ENCODE measurements at regions not wholly inside any gene's neighbourhood (a gene's known extent, or its start where the extent isn't known, plus 50 kb on each side); places are given as distances from the start of the nearest gene placed in this dataset.

GRCh38 chr4:23717528-23718248 is 172.2 kb downstream of the PPARGC1A start:
- Histone ChIP-seq H3K4me3 (ENCODE audit: low read depth in 1 of 5, low read length in 5 of 5) (no peak overlapping the region), H3K9ac (ENCODE audit: low read length in 5 of 5) (no peak overlapping the region), H3K4me1 (ENCODE audit: control insufficient read depth in 5 of 5, insufficient read depth in 5 of 5, low read length in 5 of 5) (no peaks in the 10 kb centered on the region), H3K27ac (ENCODE audit: low read depth, low read length) (no peak overlapping the region), H3K36me3 (ENCODE audit: control insufficient read depth in 5 of 5, insufficient read depth in 5 of 5, low read length in 5 of 5) (no peaks in the 10 kb centered on the region), H3K9me3 (ENCODE audit: control insufficient read depth in 5 of 5, low read length in 5 of 5) (no peaks in the 10 kb centered on the region), H3K27me3 (ENCODE audit: control insufficient read depth in 5 of 5, insufficient read depth in 4 of 5, low read length in 5 of 5) (no peaks in the 10 kb centered on the region)

- Histone ChIP-seq H3K4me1 (ENCODE audit: control insufficient read depth in 5 of 5, insufficient read depth in 5 of 5, low read length in 5 of 5) (no peaks in the 10 kb centered on the region), H3K4me3 (ENCODE audit: low read depth in 1 of 5, low read length in 5 of 5) (no peak overlapping the region), H3K9me3 (ENCODE audit: control insufficient read depth in 5 of 5, low read length in 5 of 5) (no peaks in the 10 kb centered on the region), H3K27ac (ENCODE audit: low read depth, low read length) (no peak overlapping the region), H3K27me3 (ENCODE audit: control insufficient read depth in 5 of 5, insufficient read depth in 4 of 5, low read length in 5 of 5) (no peaks in the 10 kb centered on the region), H3K9ac (ENCODE audit: low read length in 5 of 5) (no peak overlapping the region), H3K36me3 (ENCODE audit: control insufficient read depth in 5 of 5, insufficient read depth in 5 of 5, low read length in 5 of 5) (no peaks in the 10 kb centered on the region)
These were observed 179.5 kb downstream of the PPARGC1A start for GRCh38 chr4:23710298-23710697.

GRCh38 chr4:23707652-23708026 is 182.2 kb downstream of the PPARGC1A start:
- Histone ChIP-seq H3K4me1 (ENCODE audit: control insufficient read depth in 5 of 5, insufficient read depth in 5 of 5, low read length in 5 of 5) (no peaks in the 10 kb centered on the region), H3K4me3 (ENCODE audit: low read depth in 1 of 5, low read length in 5 of 5) (no peak overlapping the region), H3K9ac (ENCODE audit: low read length in 5 of 5) (no peak overlapping the region), H3K9me3 (ENCODE audit: control insufficient read depth in 5 of 5, low read length in 5 of 5) (peaks cover 0 to 3% (median 0%) of the 10 kb centered on the region in 5 donors), H3K36me3 (ENCODE audit: control insufficient read depth in 5 of 5, insufficient read depth in 5 of 5, low read length in 5 of 5) (no peaks in the 10 kb centered on the region), H3K27me3 (ENCODE audit: control insufficient read depth in 5 of 5, insufficient read depth in 4 of 5, low read length in 5 of 5) (no peaks in the 10 kb centered on the region), H3K27ac (ENCODE audit: low read depth, low read length) (no peak overlapping the region)

- Histone ChIP-seq H3K36me3 (ENCODE audit: control insufficient read depth in 5 of 5, insufficient read depth in 5 of 5, low read length in 5 of 5) (no peaks in the 10 kb centered on the region), H3K4me3 (ENCODE audit: low read depth in 1 of 5, low read length in 5 of 5) (no peak overlapping the region), H3K27ac (ENCODE audit: low read depth, low read length) (no peak overlapping the region)
These were observed 182.7 kb downstream of the PPARGC1A start for GRCh38 chr4:23706972-23707651.

GRCh38 chr4:23700197-23700596 is 189.7 kb downstream of the PPARGC1A start:
- Histone ChIP-seq H3K4me1 (ENCODE audit: control insufficient read depth in 5 of 5, insufficient read depth in 5 of 5, low read length in 5 of 5) (no peaks in the 10 kb centered on the region), H3K9me3 (ENCODE audit: control insufficient read depth in 5 of 5, low read length in 5 of 5) (peaks cover 0 to 3% (median 0%) of the 10 kb centered on the region in 5 donors), H3K27ac (ENCODE audit: low read depth, low read length) (no peak overlapping the region), H3K36me3 (ENCODE audit: control insufficient read depth in 5 of 5, insufficient read depth in 5 of 5, low read length in 5 of 5) (no peaks in the 10 kb centered on the region), H3K9ac (ENCODE audit: low read length in 5 of 5) (no peak overlapping the region), H3K27me3 (ENCODE audit: control insufficient read depth in 5 of 5, insufficient read depth in 4 of 5, low read length in 5 of 5) (no peaks in the 10 kb centered on the region), H3K4me3 (ENCODE audit: low read depth in 1 of 5, low read length in 5 of 5) (no peak overlapping the region)

More at GRCh38 chr4:23706972-23707651, 182.7 kb downstream of the PPARGC1A start:
- Histone ChIP-seq H3K4me1 (ENCODE audit: control insufficient read depth in 5 of 5, insufficient read depth in 5 of 5, low read length in 5 of 5) (no peaks in the 10 kb centered on the region), H3K9me3 (ENCODE audit: control insufficient read depth in 5 of 5, low read length in 5 of 5) (peaks cover 0 to 3% (median 0%) of the 10 kb centered on the region in 5 donors), H3K27me3 (ENCODE audit: control insufficient read depth in 5 of 5, insufficient read depth in 4 of 5, low read length in 5 of 5) (no peaks in the 10 kb centered on the region), H3K9ac (ENCODE audit: low read length in 5 of 5) (no peak overlapping the region)

GRCh38 chr4:23697722-23698121 is 192.1 kb downstream of the PPARGC1A start:
- H3K9ac ChIP-seq (ENCODE audit: low read length in 5 of 5): no peak overlapping the region
- no peak overlapping the region for H3K4me3 ChIP-seq (ENCODE audit: low read depth in 1 of 5, low read length in 5 of 5)
- no peaks in the 10 kb centered on the region for H3K36me3 ChIP-seq (ENCODE audit: control insufficient read depth in 5 of 5, insufficient read depth in 5 of 5, low read length in 5 of 5)
- H3K27ac ChIP-seq (ENCODE audit: low read depth, low read length): no peak overlapping the region
- no peaks in the 10 kb centered on the region for H3K27me3 ChIP-seq (ENCODE audit: control insufficient read depth in 5 of 5, insufficient read depth in 4 of 5, low read length in 5 of 5)
- H3K4me1 ChIP-seq (ENCODE audit: control insufficient read depth in 5 of 5, insufficient read depth in 5 of 5, low read length in 5 of 5): no peaks in the 10 kb centered on the region
- H3K9me3 ChIP-seq (ENCODE audit: control insufficient read depth in 5 of 5, low read length in 5 of 5): no peaks in the 10 kb centered on the region

GRCh38 chr4:23697001-23697528 is 192.8 kb downstream of the PPARGC1A start:
- Histone ChIP-seq H3K9ac (ENCODE audit: low read length in 5 of 5) (no peak overlapping the region), H3K9me3 (ENCODE audit: control insufficient read depth in 5 of 5, low read length in 5 of 5) (no peaks in the 10 kb centered on the region), H3K36me3 (ENCODE audit: control insufficient read depth in 5 of 5, insufficient read depth in 5 of 5, low read length in 5 of 5) (no peaks in the 10 kb centered on the region), H3K4me1 (ENCODE audit: control insufficient read depth in 5 of 5, insufficient read depth in 5 of 5, low read length in 5 of 5) (no peaks in the 10 kb centered on the region), H3K27me3 (ENCODE audit: control insufficient read depth in 5 of 5, insufficient read depth in 4 of 5, low read length in 5 of 5) (no peaks in the 10 kb centered on the region), H3K27ac (ENCODE audit: low read depth, low read length) (no peak overlapping the region), H3K4me3 (ENCODE audit: low read depth in 1 of 5, low read length in 5 of 5) (no peak overlapping the region)

- H3K4me3 ChIP-seq (ENCODE audit: low read depth in 1 of 5, low read length in 5 of 5): no peak overlapping the region
- H3K27ac ChIP-seq (ENCODE audit: low read depth, low read length): no peak overlapping the region
These were observed 203.5 kb downstream of the PPARGC1A start for GRCh38 chr4:23686169-23686897.

GRCh38 chr4:23685471-23685870 is 204.4 kb downstream of the PPARGC1A start:
- Histone ChIP-seq H3K4me1 (ENCODE audit: control insufficient read depth in 5 of 5, insufficient read depth in 5 of 5, low read length in 5 of 5) (no peaks in the 10 kb centered on the region), H3K27ac (ENCODE audit: low read depth, low read length) (no peak overlapping the region), H3K4me3 (ENCODE audit: low read depth in 1 of 5, low read length in 5 of 5) (no peak overlapping the region), H3K9me3 (ENCODE audit: control insufficient read depth in 5 of 5, low read length in 5 of 5) (no peaks in the 10 kb centered on the region), H3K27me3 (ENCODE audit: control insufficient read depth in 5 of 5, insufficient read depth in 4 of 5, low read length in 5 of 5) (no peaks in the 10 kb centered on the region), H3K36me3 (ENCODE audit: control insufficient read depth in 5 of 5, insufficient read depth in 5 of 5, low read length in 5 of 5) (no peaks in the 10 kb centered on the region), H3K9ac (ENCODE audit: low read length in 5 of 5) (no peak overlapping the region)

More at GRCh38 chr4:23686169-23686897, 203.5 kb downstream of the PPARGC1A start:
- H3K27me3 ChIP-seq (ENCODE audit: control insufficient read depth in 5 of 5, insufficient read depth in 4 of 5, low read length in 5 of 5): no peaks in the 10 kb centered on the region
- no peak overlapping the region for H3K9ac ChIP-seq (ENCODE audit: low read length in 5 of 5)
- H3K36me3 ChIP-seq (ENCODE audit: control insufficient read depth in 5 of 5, insufficient read depth in 5 of 5, low read length in 5 of 5): no peaks in the 10 kb centered on the region
- no peaks in the 10 kb centered on the region for H3K4me1 ChIP-seq (ENCODE audit: control insufficient read depth in 5 of 5, insufficient read depth in 5 of 5, low read length in 5 of 5)
- H3K9me3 ChIP-seq (ENCODE audit: control insufficient read depth in 5 of 5, low read length in 5 of 5): no peaks in the 10 kb centered on the region
